SW480 (cell line): ENCODE measurements at regions not wholly inside any gene's neighbourhood (a gene's known extent, or its start where the extent isn't known, plus 50 kb on each side); places are given as distances from the start of the nearest gene placed in this dataset.

Source experiments
- DNase-seq: peaks from one replicate; pipeline ENCODE4 v3.0.0-alpha.2; 2016; ENCODE audit warnings: low spot score

DNA sequence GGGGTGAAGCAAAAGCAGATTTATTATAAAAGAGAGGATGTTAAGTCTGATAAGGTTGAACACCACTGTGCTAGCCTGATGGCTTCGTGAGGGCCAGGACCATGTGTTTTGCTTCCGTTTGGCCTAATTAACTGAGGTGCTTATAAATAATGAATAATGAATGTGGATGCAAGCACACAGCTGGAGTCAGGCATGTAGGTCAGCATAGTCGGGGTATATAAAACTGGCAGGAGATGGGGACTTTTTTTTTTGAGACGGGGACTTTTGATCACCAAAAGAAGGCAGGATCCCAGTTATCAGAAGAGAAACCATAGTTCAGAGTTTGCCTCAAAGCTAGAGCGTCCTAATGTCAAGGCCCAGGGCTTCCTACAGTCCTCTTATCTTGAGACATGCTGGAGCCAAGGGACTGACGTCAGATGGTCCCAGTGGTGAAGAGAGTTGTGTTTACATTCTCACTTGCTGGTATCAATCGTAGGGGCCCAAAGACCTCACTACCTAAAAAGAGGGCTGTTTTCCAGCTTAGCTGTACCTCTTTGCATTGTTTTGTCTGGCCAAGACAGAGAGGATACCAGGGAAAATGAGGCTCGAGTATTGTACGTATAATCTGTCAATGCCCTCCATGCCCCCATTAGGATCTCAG, 50.4 kb downstream of the RTL9 start:
- no peak for DNase-seq

DNA sequence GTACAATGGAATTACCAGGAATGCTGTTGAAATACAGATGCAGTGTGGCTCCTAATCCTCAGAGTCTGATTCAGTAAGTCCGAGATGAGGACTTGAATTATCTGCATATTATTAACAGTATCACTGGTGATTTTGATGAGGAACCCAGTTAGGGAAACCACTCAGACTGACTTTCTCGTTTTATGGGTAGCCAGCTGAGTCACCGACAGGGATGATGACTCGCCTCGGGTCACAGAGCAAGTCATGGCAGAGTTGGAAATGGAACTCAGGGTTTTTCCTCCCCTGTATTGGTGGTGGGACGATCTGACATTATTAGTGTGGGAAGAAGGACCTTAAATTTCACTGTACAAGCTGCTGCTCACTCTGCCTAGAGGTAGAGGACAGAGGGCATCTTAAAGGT, 51.3 kb downstream of the RTL9 start:
- DNase-seq, result peak; percentile 18

DNA sequence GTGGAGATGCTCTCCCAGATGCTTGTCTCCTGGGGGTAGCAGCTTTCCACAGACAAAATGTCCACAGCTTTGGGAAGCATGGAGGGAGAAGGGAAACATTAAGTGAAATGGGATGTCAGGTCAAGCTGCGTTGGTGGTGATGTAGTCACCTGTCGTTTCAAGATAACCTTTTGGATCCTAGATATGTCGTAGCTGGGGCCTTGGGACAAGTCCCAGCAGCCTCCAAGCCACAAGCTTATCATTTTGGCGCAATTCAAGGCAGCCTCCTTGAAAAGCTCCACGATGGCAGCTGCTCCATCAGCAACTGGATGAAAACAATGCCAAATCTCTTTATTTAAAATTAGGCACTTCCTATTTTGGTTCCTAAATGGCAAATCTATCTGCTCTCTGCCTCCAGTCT, 52.0 kb downstream of the RTL9 start:
- no peak for DNase-seq

DNA sequence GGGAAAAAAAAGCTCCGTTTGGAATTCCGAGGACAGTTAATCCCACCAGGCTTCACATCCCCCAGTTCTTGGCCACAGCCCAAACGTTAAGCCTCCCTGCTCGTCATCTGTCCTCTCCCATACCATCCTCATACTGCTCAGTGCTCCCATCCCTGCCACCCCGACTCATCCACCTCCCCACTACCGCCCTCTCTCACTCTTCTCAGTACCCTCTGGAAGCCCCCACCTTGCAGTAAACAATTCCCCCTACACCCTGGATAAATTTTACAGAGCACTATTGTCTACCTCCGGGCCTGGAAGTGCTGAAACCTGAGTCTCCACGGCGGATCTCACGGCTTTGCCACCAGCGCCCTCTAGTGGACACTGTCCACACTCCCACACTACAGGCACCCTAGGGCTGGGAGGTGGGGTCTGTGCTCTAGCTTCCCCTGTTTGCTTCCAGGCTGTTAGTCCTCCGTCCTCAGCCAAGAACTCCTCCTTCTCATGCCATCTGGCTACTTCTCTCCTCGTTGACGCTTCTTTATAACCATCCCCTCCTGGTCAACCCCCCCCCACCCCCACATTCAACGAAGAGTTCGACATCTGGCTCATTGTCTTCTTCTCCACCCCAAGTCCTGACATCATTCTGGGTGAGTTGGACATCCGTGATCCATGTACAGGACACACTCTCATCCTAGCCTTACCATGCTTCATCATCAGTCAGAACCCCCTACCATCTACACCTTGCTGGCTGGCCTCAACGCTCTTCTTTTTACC, 54.5 kb downstream of the RTL9 start:
- DNase-seq, result peak; percentile 43

DNA sequence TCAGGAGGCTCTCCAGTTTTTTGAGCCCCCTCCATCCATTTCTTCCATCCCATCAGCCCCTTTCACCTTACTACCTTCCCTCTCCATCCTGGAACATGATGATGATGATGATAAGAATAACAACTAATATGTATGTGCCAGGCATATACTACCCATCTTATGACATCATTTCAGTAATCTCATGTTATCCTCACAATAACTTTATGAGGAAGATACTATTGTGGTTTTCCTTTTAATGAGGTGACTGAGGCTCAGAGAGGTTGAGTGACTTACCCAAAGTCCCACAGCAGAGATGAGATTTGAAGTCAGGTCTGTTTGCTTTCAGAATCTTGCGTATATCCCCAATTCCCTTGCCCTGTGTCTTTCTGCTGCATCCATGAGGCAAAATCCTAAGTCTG, 55.1 kb downstream of the RTL9 start:
- DNase-seq, result no peak

DNA sequence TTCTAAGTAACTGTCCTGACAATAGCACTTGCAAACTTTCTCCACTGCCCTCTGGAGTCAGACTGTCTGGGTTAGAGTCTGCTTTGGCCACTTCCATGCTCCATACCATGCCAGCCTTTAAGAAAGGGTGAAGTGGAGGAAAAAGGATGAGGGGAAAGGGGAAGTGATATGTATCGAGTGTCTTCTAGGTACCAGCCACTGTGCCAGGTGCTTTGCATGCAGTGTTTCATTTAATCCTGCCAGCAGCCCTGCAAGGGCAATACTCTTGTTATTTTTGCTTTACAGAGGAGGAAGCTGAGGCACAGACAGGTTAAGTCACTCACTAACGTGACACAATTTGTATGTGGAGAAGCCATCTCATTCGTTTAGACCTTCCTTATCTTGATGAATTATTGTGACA, 55.6 kb downstream of the RTL9 start:
- no peak for DNase-seq

DNA sequence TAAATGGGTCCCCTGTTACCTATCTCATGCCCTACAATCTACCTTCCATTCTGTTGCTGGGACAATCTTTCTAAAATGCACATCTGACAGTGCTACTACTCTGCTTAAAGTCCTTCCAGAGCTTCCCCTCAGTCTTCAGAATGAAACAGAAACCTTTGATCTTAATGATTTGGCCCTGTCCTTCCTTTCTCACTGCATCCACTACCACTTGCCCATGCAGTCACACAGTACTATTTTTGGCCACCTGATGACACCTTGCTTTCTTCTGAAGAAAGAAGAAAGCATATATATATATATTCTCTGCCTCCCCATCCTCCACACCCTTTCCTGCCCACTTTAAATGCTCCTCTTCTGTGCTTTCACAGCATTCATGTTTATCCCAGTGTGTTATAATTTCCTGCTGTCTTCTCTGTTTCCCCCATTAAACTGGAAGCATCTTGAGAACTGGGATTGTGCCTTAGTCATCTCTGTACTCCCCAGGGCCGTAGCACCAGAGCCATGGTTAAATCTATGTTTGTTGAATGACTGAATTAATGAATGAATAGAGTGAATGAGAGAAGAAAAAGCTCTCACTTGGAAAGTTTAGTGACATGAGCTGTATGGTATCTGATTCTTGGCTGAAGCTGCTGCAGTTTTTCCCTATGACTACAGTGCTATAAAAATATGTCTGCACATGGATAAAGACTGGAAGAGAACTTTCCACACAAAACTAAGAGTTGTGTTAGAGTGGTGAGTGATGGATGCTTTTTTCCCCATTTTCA, 56.2 kb downstream of the RTL9 start:
- DNase-seq, result no peak

DNA sequence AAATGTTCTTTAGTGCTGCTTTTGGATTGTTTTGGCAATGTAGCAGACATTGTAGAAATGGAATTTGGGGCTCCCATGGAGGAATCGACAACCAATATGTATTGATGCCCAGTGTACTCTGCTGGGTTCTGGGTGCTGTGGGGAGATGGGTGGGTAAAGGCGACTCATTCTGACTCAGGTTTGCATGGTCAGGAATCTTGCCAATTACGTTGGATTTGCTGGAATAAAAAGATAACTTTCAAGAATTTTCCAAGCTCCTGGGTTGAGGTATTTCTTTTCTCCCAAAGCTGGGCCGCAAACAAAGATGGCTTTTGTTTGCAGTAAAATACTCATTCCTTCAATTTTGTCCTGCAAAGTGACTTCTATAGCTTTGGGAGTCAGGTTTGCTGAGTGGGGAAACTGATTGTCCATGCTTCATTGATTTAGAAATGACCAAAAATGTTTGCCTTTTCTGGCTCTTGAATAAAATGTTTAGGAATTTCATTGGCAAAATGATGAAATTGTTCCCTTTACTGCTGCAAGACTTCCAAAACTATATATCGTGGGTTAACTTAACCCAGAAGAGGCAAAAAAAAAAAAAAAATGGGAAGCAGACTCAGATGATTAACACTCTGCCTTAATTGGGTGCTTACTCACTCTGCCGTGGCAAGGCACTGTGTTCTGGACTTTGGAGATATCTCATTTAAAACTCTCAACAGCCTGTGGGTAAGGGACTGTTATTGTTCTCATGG, 57.0 kb downstream of the RTL9 start:
- DNase-seq, result no peak

DNA sequence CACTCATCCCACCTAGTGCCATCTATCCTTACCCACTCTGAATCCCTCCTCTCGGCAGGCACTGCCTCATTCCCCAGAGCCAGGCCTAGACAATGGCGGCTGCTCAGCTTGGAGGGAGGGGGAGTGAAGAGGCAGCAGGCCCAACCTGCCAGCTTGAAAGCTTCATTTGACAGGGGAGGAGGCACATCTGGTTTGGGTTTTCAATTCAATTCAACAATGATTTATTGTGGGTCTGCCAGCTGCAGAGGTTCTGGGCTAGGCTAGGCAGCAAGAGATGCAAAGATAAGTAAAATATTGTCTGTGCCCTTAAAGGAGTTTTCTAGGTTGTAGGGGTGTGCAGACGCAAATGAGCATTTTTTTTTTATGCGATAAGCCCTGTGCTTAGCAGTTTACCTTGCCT, 58.5 kb downstream of the RTL9 start:
- no peak for DNase-seq

DNA sequence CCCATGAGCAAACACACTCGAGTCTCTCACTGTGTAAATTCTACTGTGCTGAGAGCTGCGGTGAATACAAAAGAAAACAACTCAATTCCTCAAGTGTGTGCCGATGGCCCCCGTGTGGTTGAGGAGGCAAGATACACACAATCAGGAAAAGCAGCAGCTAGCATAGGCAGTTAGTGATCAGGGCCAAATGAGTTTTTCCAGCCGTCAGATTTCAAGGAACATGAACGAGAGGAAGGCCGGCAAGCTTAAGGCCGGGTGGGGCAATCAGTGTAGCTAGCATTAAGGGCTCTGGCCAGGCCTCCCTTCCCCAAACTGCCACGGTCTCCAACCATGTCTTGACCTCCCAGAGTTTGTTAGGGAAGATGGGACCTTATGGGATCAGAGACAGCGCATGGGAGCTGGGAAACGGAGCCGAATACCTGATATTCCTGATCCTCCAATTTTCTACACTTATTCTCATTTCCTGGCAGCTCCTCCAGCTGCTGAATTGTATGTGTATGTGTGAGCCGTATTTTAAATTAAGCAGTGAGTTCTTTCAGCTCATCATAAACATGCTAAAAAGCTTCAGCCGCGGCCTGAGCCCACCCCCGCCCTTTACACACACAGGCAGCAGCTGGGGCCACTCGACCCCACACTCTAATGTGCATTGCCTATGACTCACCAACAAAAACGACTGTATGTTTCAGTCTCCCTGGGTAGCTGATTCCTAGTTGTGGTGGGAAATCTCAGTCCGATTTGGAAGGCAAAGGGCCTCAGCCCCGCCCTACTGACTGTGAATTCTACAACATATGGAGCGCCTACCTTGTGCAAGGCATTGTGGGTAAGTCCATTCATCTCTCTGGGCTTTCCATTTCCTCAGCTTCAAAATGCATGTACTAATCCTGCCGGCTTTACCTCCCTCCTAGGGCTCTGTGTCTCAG, 59.9 kb downstream of the RTL9 start:
- peak; percentile 27 for DNase-seq

DNA sequence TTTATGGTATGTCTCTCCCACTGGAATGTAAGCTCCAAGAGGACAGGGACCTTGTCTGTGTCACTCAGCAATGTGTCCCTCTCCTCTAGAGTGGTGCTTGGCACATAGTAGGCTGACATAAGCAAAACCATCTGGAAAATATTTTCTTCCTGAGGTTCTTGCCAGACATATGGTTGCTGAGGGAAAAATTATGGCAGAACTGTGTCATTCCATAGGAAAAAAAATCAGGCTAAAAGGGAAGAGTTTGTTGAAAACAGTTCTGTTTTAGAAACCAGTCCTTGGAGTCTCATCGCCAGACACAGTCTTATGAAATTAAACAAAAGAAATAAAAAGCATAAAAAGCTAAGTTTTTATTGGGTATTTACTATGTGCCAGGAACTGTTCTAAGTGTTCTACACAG, 60.9 kb downstream of the RTL9 start:
- DNase-seq, result no peak

DNA sequence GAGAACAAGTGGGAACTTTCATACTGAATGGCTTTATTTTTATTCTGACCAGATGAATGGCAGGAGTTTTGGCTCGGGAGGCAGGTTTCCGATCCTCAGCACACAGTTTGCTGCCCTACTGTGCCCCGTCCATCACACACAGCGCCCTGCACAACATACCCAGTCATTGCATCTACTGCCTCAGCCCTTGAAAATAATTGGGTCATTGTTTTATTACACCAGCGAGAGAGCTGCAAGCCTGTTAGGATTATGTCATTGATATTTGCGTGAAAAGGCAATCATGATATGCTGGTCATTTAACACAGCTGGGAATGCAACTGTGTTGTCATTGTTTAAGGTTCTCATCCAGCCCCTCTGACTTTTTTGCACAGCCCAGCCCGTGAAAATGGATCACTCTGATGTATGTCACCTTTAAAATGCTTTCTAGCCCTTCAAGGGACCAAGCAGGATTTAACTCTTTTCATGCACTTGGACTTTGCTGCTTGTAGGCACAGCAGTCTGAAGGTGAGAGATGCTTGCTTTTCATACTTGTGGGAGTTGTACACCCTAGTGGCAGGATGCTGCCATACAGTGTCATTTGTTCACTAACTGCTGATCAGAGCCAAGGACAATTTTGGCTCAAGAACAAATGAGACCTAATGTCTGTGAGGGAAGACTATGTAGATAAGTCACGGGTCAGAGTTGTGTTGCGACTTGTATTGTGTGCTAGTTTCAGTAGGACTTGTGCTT, 62.3 kb downstream of the RTL9 start:
- DNase-seq, result peak; percentile 5

DNA sequence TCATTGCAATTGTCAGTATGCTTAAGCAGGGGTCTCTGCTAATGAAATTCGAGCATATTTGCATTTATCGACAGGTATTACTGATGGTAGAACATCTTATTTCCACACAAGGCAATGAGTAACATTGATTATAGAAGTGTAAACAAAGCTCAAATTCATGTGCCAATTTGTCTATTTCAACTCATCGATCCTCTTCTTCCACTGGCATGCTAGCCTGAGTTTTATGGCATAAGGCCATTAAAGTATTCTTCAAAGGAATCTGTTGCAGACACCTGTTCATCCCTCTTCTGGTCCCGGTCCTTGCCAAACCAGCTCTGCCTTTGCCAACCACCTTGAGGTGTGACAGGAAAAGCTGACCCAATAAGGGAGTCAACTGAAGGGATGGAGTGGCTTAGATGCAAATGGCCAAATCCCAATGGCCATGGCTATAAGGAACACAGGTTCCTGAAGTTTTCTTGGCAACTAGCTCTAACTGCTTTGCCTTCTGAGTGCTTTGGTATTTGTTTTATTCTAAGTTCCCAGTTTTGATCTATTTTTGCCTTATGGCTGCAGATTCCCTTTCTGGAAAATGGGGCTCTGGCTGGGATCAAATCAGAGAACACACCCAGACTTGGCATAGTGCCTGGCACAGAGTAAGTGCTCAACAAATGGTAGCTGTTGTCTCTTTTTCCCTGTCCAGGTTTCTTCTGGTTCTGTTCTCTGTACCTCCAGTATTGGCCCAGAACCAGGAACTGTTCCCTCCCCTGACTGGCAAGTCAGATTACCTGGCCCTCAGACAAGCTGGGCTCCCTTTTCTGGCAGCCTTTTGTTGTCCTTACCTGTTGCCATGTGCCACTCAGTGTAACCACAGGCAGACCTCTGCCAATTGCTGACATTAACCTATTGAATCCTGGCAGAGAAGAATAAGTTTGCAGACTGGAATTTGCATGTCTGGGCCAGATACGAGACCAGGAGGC, 63.1 kb downstream of the RTL9 start:
- DNase-seq, result no peak

DNA sequence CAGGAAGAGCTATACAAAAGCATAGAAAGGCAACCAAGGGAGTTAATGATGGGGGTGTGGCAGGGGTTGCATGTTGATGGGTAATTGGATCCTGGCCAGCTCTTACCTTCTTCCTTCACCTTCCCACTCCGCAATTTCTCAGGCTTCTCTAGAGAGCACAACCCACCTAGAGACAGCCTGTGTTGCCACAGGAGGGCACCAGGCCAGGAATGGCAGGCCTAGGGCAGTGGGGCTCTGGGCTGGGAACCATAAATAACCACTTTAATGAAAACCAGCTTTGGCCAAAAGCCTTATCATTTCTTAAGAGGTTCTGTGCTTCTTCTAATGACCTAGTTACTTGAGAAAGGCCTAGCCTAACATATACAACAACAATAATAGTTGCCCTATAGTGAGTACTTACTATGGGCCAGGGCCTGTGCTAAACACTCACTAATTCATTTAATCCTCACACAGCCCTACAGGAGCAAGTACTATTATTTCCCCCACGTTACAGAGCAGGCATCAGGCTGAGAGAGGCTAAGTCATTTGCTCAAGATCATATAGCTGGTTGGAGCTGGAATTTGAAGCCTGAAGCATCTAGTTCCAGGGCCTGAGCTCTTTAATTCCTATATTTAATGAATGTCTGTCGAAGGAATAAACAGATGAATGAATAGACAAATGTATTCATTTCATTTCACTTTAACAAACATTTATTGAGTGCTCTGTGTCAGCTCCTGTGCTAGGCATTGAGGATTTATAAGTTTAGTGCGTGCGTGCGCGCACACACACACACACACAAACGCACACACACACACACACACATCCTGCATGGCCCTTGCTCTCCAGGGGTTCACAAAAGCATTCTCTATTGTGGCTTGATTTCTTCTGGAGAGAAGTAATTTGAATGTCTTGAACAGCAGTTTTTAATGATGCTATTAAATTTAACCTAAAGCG, 66.8 kb downstream of the RTL9 start:
- DNase-seq, result no peak

DNA sequence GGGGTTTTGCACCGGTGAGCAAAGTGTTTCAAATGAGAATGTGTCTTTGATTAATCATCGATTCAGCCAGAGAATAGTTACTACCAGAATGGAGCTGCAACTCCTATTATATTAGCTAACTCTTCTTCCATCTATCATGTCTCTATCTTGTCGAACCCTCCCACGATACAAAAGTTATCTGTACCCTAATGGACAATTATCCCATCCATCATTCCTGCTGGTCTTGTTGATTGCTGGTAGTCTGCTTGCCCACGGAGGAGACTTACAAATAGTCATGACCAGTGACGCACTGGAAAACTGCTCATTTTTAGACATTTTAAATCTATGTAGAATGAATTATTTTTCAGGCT, 67.5 kb downstream of the RTL9 start:
- DNase-seq, result no peak

DNA sequence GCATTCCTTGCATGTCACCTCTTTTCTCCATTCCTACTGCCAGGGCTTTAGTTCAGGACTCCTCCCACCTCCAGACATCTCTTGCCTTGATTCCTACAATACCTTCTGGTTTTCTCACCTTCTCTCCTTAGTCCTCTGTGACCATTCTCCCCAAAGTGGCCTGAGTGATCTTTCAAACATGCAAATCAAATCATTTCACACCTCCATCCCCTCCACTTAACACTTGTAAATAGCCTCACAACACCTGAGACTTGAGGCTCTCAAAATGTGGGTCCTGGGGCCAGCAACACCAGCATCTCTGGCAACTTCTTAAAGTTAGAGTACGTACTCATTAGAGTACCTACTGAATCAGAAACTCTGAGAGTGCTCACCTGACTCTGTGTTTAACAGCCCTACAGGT, 68.4 kb downstream of the RTL9 start:
- no peak for DNase-seq

DNA sequence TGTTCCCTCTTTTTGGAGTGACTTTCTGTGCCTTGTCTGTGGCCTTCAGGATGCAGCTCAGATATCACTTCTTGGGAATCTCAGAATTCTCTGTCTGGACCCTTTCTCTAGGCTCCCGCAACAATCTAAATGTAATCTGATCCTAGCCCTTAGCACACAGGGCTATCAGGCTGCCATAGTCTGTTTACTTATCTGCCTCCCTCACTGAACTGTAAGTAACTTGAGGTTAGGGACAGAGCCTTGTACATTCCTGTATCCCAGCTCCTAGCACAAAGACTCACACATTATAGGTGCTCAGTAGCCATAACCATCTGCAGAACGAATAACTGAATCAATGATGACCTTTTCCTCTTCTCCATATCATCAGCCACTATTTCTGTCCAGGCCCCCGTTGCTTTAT, 69.5 kb downstream of the RTL9 start:
- peak; percentile 20 for DNase-seq

DNA sequence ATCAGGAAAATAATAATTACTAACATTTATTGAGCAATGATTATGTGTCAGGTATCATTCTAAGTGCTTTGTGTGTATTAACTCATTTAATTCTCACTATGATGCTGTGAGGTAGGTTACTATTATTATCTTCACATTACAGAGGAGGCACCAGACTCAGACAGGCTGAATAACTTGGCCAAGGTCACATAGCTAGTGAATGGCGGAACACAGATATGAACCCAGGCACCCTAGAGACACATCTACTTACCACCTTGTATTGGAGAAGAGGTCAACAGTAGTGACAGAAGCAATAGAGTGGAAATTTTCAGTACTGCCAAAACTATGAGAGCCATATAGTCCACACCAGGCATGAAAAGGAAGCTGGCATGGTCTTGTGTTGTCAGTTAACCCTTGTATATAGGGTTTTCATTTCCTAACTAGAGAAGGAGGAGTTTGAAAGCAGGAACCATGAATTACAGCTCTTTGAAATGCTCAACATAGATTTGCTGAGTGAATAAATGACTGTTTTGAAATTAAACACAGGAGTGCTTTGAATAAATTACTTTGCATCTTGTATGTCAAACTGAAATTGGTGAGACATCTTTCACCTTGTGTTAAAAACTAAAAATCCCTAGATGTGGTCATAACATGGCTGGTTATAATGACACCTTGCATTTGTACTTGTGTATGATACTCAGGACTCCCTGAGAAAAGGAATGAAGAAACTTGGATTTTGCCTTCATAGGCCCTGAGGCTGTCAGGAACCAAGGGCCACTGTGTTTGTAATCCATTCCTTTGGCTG, 71.8 kb downstream of the RTL9 start:
- DNase-seq, result no peak
